ENCODE measurements at regions not wholly inside any gene's neighbourhood (a gene's known extent, or its start where the extent isn't known, plus 50 kb on each side); places are given as distances from the start of the nearest gene placed in this dataset.

GRCh38 chr1:143691400-143691891 lies 280.3 kb downstream of the FAM72C start:
- Histone ChIP-seq H3K9me2 (ENCODE audit: insufficient read depth, low read length) (no peaks in the 10 kb centered on the region), H3K9me3 (ENCODE audit: low read length) (no peaks in the 10 kb centered on the region), H3K27me3 (ENCODE audit: insufficient read depth, low read depth, low read length) (no peaks in the 10 kb centered on the region), H3K36me3 (ENCODE audit: insufficient read depth, low read length) (no peaks in the 10 kb centered on the region), H2AFZ (ENCODE audit: low read depth, low read length) (no peak overlapping the region), H3F3A (ENCODE audit: insufficient read depth, low read length, poor library complexity, severe bottlenecking) (no peaks in the 10 kb centered on the region), H4K20me1 (ENCODE audit: insufficient read depth) (no peaks in the 10 kb centered on the region), H3K9ac (ENCODE audit: low read length) (no peak overlapping the region), H3K4me3 (ENCODE audit: low read length) (no peak overlapping the region), H3K4me2 (ENCODE audit: low read length) (no peak overlapping the region), H3K79me2 (replicated peaks; ENCODE audit: insufficient read depth, low read length) (no peaks in the 10 kb centered on the region), H3K27ac (ENCODE audit: low read length) (no peak overlapping the region)
- no peak for TF ChIP-seq POLR2AphosphoS5 (IDR thresholded peaks at IDR 0.05)
- no peak for TF ChIP-seq EZH2 (IDR thresholded peaks at IDR 0.05; ENCODE audit: borderline replicate concordance, insufficient read depth, low read length, poor library complexity, severe bottlenecking)
- TF ChIP-seq EP300 (conservative IDR thresholded peaks at IDR 0.05; ENCODE audit: poor library complexity, severe bottlenecking): no peak
- no peak for TF ChIP-seq RAD21 (conservative IDR thresholded peaks at IDR 0.05)
- no peak for TF ChIP-seq SMC3 (conservative IDR thresholded peaks at IDR 0.05; ENCODE audit: poor library complexity)
- TF ChIP-seq TAF1 (IDR thresholded peaks at IDR 0.05; ENCODE audit: low read depth): no peak
- no peak for TF ChIP-seq CTCF (IDR thresholded peaks at IDR 0.05; ENCODE audit: poor library complexity, severe bottlenecking)
- no peak for TF ChIP-seq REST (IDR thresholded peaks at IDR 0.05; ENCODE audit: borderline replicate concordance)
- no peak for TF ChIP-seq MXI1 (conservative IDR thresholded peaks at IDR 0.05; ENCODE audit: poor library complexity, severe bottlenecking)

- Histone ChIP-seq H3K4me3 (ENCODE audit: low read length) (no peak overlapping the region), H2AFZ (ENCODE audit: low read depth, low read length) (no peak overlapping the region), H3K4me2 (ENCODE audit: low read length) (no peak overlapping the region), H3F3A (ENCODE audit: insufficient read depth, low read length, poor library complexity, severe bottlenecking) (no peaks in the 10 kb centered on the region), H3K36me3 (ENCODE audit: insufficient read depth, low read length) (no peaks in the 10 kb centered on the region), H3K79me2 (replicated peaks; ENCODE audit: insufficient read depth, low read length) (no peaks in the 10 kb centered on the region), H4K20me1 (ENCODE audit: insufficient read depth) (no peaks in the 10 kb centered on the region), H3K27ac (ENCODE audit: low read length) (no peak overlapping the region), H3K9me3 (ENCODE audit: low read length) (no peaks in the 10 kb centered on the region), H3K27me3 (ENCODE audit: insufficient read depth, low read depth, low read length) (no peaks in the 10 kb centered on the region), H3K9me2 (ENCODE audit: insufficient read depth, low read length) (no peaks in the 10 kb centered on the region), H3K9ac (ENCODE audit: low read length) (no peak overlapping the region)
- TF ChIP-seq EP300 (conservative IDR thresholded peaks at IDR 0.05; ENCODE audit: poor library complexity, severe bottlenecking): no peak
- no peak for TF ChIP-seq SMC3 (conservative IDR thresholded peaks at IDR 0.05; ENCODE audit: poor library complexity)
- TF ChIP-seq EZH2 (IDR thresholded peaks at IDR 0.05; ENCODE audit: borderline replicate concordance, insufficient read depth, low read length, poor library complexity, severe bottlenecking): no peak
- no peak for TF ChIP-seq RAD21 (conservative IDR thresholded peaks at IDR 0.05)
- TF ChIP-seq MXI1 (conservative IDR thresholded peaks at IDR 0.05; ENCODE audit: poor library complexity, severe bottlenecking): no peak
- TF ChIP-seq REST (IDR thresholded peaks at IDR 0.05; ENCODE audit: borderline replicate concordance): no peak
- no peak for TF ChIP-seq CTCF (IDR thresholded peaks at IDR 0.05; ENCODE audit: poor library complexity, severe bottlenecking)
- no peak for TF ChIP-seq POLR2AphosphoS5 (IDR thresholded peaks at IDR 0.05)
- TF ChIP-seq TAF1 (IDR thresholded peaks at IDR 0.05; ENCODE audit: low read depth): no peak
These were observed 282.0 kb downstream of the FAM72C start for GRCh38 chr1:143689781-143690180.

All from neural cell (in vitro differentiated cells).